ENCODE measurements at regions not wholly inside any gene's neighbourhood (a gene's known extent, or its start where the extent isn't known, plus 50 kb on each side); places are given as distances from the start of the nearest gene placed in this dataset.

DNA sequence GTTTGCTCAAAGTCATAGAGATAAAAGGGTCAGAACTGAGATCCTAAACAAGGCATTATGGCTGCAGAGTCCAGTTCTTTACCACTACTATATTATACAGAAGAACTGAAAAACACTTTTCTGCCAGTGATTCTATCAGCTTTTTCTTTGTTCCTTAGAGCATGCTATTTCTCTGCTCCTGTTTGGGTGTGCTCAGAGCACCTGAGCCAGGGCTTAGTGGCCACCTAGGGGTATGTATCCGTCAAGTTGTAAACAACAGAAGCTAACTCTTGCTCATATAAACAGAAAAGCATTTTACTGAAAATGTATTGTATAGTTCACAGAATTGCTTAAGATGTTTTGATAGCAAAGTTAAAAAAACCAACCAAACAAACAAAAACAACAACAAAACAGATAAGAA lies 470.8 kb downstream of the SLC16A7 start:
- Histone ChIP-seq H2AFZ (ENCODE audit: low read depth, low read length) (no peak overlapping the region), H4K20me1 (ENCODE audit: insufficient read depth) (no peaks in the 10 kb centered on the region), H3K9ac (ENCODE audit: low read length) (no peak overlapping the region), H3F3A (ENCODE audit: insufficient read depth, low read length, poor library complexity, severe bottlenecking) (no peaks in the 10 kb centered on the region), H3K79me2 (replicated peaks; ENCODE audit: insufficient read depth, low read length) (no peaks in the 10 kb centered on the region), H3K9me3 (ENCODE audit: low read length) (no peaks in the 10 kb centered on the region), H3K4me2 (ENCODE audit: low read length) (no peak overlapping the region), H3K27me3 (ENCODE audit: insufficient read depth, low read depth, low read length) (no peaks in the 10 kb centered on the region), H3K27ac (ENCODE audit: low read length) (no peak overlapping the region), H3K36me3 (ENCODE audit: insufficient read depth, low read length) (no peaks in the 10 kb centered on the region), H3K4me3 (ENCODE audit: low read length) (no peak overlapping the region), H3K9me2 (ENCODE audit: insufficient read depth, low read length) (no peaks in the 10 kb centered on the region)
- no peak for TF ChIP-seq MXI1 (conservative IDR thresholded peaks at IDR 0.05; ENCODE audit: poor library complexity, severe bottlenecking)
- TF ChIP-seq EP300 (conservative IDR thresholded peaks at IDR 0.05; ENCODE audit: poor library complexity, severe bottlenecking), result no peak
- no peak for TF ChIP-seq REST (IDR thresholded peaks at IDR 0.05; ENCODE audit: borderline replicate concordance)
- no peak for TF ChIP-seq RAD21 (conservative IDR thresholded peaks at IDR 0.05)
- no peak for TF ChIP-seq POLR2AphosphoS5 (IDR thresholded peaks at IDR 0.05)
- TF ChIP-seq TAF1 (IDR thresholded peaks at IDR 0.05; ENCODE audit: low read depth), result no peak
- no peak for TF ChIP-seq SMC3 (conservative IDR thresholded peaks at IDR 0.05; ENCODE audit: poor library complexity)
- TF ChIP-seq EZH2 (IDR thresholded peaks at IDR 0.05; ENCODE audit: borderline replicate concordance, insufficient read depth, low read length, poor library complexity, severe bottlenecking), result no peak
- TF ChIP-seq, protein P1, sequence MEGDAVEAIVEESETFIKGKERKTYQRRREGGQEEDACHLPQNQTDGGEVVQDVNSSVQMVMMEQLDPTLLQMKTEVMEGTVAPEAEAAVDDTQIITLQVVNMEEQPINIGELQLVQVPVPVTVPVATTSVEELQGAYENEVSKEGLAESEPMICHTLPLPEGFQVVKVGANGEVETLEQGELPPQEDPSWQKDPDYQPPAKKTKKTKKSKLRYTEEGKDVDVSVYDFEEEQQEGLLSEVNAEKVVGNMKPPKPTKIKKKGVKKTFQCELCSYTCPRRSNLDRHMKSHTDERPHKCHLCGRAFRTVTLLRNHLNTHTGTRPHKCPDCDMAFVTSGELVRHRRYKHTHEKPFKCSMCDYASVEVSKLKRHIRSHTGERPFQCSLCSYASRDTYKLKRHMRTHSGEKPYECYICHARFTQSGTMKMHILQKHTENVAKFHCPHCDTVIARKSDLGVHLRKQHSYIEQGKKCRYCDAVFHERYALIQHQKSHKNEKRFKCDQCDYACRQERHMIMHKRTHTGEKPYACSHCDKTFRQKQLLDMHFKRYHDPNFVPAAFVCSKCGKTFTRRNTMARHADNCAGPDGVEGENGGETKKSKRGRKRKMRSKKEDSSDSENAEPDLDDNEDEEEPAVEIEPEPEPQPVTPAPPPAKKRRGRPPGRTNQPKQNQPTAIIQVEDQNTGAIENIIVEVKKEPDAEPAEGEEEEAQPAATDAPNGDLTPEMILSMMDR (IDR thresholded peaks at IDR 0.05; ENCODE audit: poor library complexity, severe bottlenecking), result no peak

GRCh38 chr12:60070552-60070951 lies 474.7 kb downstream of the SLC16A7 start:
- Histone ChIP-seq H4K20me1 (ENCODE audit: insufficient read depth) (no peaks in the 10 kb centered on the region), H3K79me2 (replicated peaks; ENCODE audit: insufficient read depth, low read length) (no peaks in the 10 kb centered on the region), H3K9me2 (ENCODE audit: insufficient read depth, low read length) (no peaks in the 10 kb centered on the region), H3K36me3 (ENCODE audit: insufficient read depth, low read length) (no peaks in the 10 kb centered on the region), H3K4me3 (ENCODE audit: low read length) (no peak overlapping the region), H3K4me2 (ENCODE audit: low read length) (no peak overlapping the region), H3K27me3 (ENCODE audit: insufficient read depth, low read depth, low read length) (no peaks in the 10 kb centered on the region), H2AFZ (ENCODE audit: low read depth, low read length) (no peak overlapping the region), H3K9me3 (ENCODE audit: low read length) (no peaks in the 10 kb centered on the region), H3K27ac (ENCODE audit: low read length) (no peak overlapping the region), H3F3A (ENCODE audit: insufficient read depth, low read length, poor library complexity, severe bottlenecking) (no peaks in the 10 kb centered on the region), H3K9ac (ENCODE audit: low read length) (no peak overlapping the region)
- TF ChIP-seq REST (IDR thresholded peaks at IDR 0.05; ENCODE audit: borderline replicate concordance), result no peak

All from neural cell (in vitro differentiated cells).